Activated naive CD4-positive, alpha-beta T cell treated with anti-CD3 and anti-CD28 coated beads for 36 hours (primary cell): ENCODE measurements at regions not wholly inside any gene's neighbourhood (a gene's known extent, or its start where the extent isn't known, plus 50 kb on each side); places are given as distances from the start of the nearest gene placed in this dataset.

Source experiments
- CTCF ChIA-PET: fragments of 350-600 bp; sonication (Branson Sonifier 250); formaldehyde crosslinking; loops from one replicate; lab custom pipeline; 2021; ENCODE audit warnings: antibody characterized with exemption; lab: Charles Lee
- DNase-seq: peaks from one replicate; pipeline ENCODE4 v3.0.0-alpha.2; 2020
- H3K27ac Mint-ChIP-seq: one replicate; pipeline ENCODE4 v1.8.0; 2021; ENCODE audit warnings: mild to moderate bottlenecking, mixed read lengths
- H3K27me3 Mint-ChIP-seq: one replicate; pipeline ENCODE4 v1.8.0; 2021; ENCODE audit warnings: low read depth, mixed read lengths
- H3K36me3 Mint-ChIP-seq: one replicate; pipeline ENCODE4 v1.8.0; 2021; ENCODE audit warnings: low read depth, mixed read lengths
- H3K4me1 Mint-ChIP-seq: one replicate; pipeline ENCODE4 v1.8.0; 2021; ENCODE audit warnings: low read depth, mixed read lengths
- H3K4me3 Mint-ChIP-seq: one replicate; pipeline ENCODE4 v1.8.0; 2021; ENCODE audit warnings: mild to moderate bottlenecking, moderate library complexity, mixed read lengths
- H3K9me3 Mint-ChIP-seq: one replicate; pipeline ENCODE4 v1.8.0; 2021; ENCODE audit warnings: mixed read lengths
- intact Hi-C: fragments of 100-400 bp; cut with micrococcal nuclease; formaldehyde crosslinking; loops from one replicate; pipeline ENCODE4 v1.15.1; 2023

GRCh38 chr13:73406454-73406853, 347.6 kb downstream of the KLF5 start:
- Mint-ChIP-seq H3K4me1 (no peaks in the 10 kb centered on the region), H3K9me3 (no peaks in the 10 kb centered on the region), H3K4me3 (no peak overlapping the region), H3K27ac (no peak overlapping the region), H3K36me3 (no peaks in the 10 kb centered on the region), H3K27me3 (no peaks in the 10 kb centered on the region)
- intact Hi-C loops, result no loop called here
- DNase-seq, result no peak
- CTCF ChIA-PET, result no interaction called here

- intact Hi-C loops, result no loop called here
- CTCF ChIA-PET, result no interaction called here
- H3K4me3 Mint-ChIP-seq, result no peak overlapping the region
- H3K9me3 Mint-ChIP-seq, result no peaks in the 10 kb centered on the region
- no peaks in the 10 kb centered on the region for H3K4me1 Mint-ChIP-seq
- H3K36me3 Mint-ChIP-seq, result no peaks in the 10 kb centered on the region
- no peaks in the 10 kb centered on the region for H3K27me3 Mint-ChIP-seq
- no peak for DNase-seq
- no peak overlapping the region for H3K27ac Mint-ChIP-seq
Observed at GRCh38 chr13:73404581-73404980, 345.8 kb downstream of the KLF5 start.

GRCh38 chr13:73403355-73404120, 344.7 kb downstream of the KLF5 start:
- no peak overlapping the region for H3K27ac Mint-ChIP-seq
- DNase-seq, result no peak

GRCh38 chr13:73401769-73402168, 343.0 kb downstream of the KLF5 start:
- intact Hi-C loops, result no loop called here
- no peaks in the 10 kb centered on the region for H3K4me1 Mint-ChIP-seq

More at GRCh38 chr13:73403355-73404120, 344.7 kb downstream of the KLF5 start:
- H3K4me1 Mint-ChIP-seq, result no peaks in the 10 kb centered on the region
- H3K9me3 Mint-ChIP-seq, result no peaks in the 10 kb centered on the region
- H3K27me3 Mint-ChIP-seq, result no peaks in the 10 kb centered on the region
- CTCF ChIA-PET, result no interaction called here
- H3K4me3 Mint-ChIP-seq, result no peak overlapping the region
- intact Hi-C loops, result no loop called here
- H3K36me3 Mint-ChIP-seq, result no peaks in the 10 kb centered on the region

GRCh38 chr13:73399347-73400216, 340.8 kb downstream of the KLF5 start:
- DNase-seq, result no peak
- no peaks in the 10 kb centered on the region for H3K4me1 Mint-ChIP-seq
- no peak overlapping the region for H3K4me3 Mint-ChIP-seq
- no peaks in the 10 kb centered on the region for H3K36me3 Mint-ChIP-seq
- H3K9me3 Mint-ChIP-seq, result no peaks in the 10 kb centered on the region
- CTCF ChIA-PET, result no interaction called here
- no peak overlapping the region for H3K27ac Mint-ChIP-seq
- intact Hi-C loops, result no loop called here
- no peaks in the 10 kb centered on the region for H3K27me3 Mint-ChIP-seq

More at GRCh38 chr13:73401769-73402168, 343.0 kb downstream of the KLF5 start:
- DNase-seq, result no peak
- Mint-ChIP-seq H3K27ac (no peak overlapping the region), H3K9me3 (no peaks in the 10 kb centered on the region), H3K27me3 (no peaks in the 10 kb centered on the region), H3K4me3 (no peak overlapping the region), H3K36me3 (no peaks in the 10 kb centered on the region)
- CTCF ChIA-PET, result no interaction called here

- H3K9me3 Mint-ChIP-seq, result no peaks in the 10 kb centered on the region
- no peaks in the 10 kb centered on the region for H3K36me3 Mint-ChIP-seq
- intact Hi-C loops, result no loop called here
- H3K27me3 Mint-ChIP-seq, result no peaks in the 10 kb centered on the region
- H3K27ac Mint-ChIP-seq, result no peak overlapping the region
- no peaks in the 10 kb centered on the region for H3K4me1 Mint-ChIP-seq
- no peak for DNase-seq
- CTCF ChIA-PET, result no interaction called here
- no peak overlapping the region for H3K4me3 Mint-ChIP-seq
Observed at GRCh38 chr13:73397496-73398305, 338.9 kb downstream of the KLF5 start.

GRCh38 chr13:73394066-73394465, 335.3 kb downstream of the KLF5 start:
- Mint-ChIP-seq H3K9me3 (peaks cover 2% of the 10 kb centered on the region), H3K4me1 (no peaks in the 10 kb centered on the region), H3K4me3 (no peak overlapping the region), H3K27ac (no peak overlapping the region), H3K36me3 (no peaks in the 10 kb centered on the region), H3K27me3 (peaks cover 2% of the 10 kb centered on the region)
- CTCF ChIA-PET, result no interaction called here
- no peak for DNase-seq
- intact Hi-C loops, result no loop called here

- Mint-ChIP-seq H3K36me3 (no peaks in the 10 kb centered on the region), H3K9me3 (peaks cover 7% of the 10 kb centered on the region), H3K27me3 (peaks cover 2% of the 10 kb centered on the region), H3K4me1 (no peaks in the 10 kb centered on the region), H3K27ac (no peak overlapping the region), H3K4me3 (no peak overlapping the region)
- no peak for DNase-seq
- CTCF ChIA-PET, result interaction anchor here (0.6 kb wide), 1 partner anchor 171 kb away, joined by 6 read pairs; no protein-coding TSS in a partner anchor
- intact Hi-C loops, result no loop called here
Observed at GRCh38 chr13:73390100-73390499, 331.3 kb downstream of the KLF5 start.

- Mint-ChIP-seq H3K9me3 (peaks cover 7% of the 10 kb centered on the region), H3K27ac (no peak overlapping the region), H3K36me3 (no peaks in the 10 kb centered on the region), H3K4me1 (no peaks in the 10 kb centered on the region), H3K4me3 (no peak overlapping the region), H3K27me3 (peaks cover 2% of the 10 kb centered on the region)
- intact Hi-C loops, result no loop called here
- no peak for DNase-seq
- CTCF ChIA-PET, result interaction anchor here (0.8 kb wide), 1 partner anchor 28 kb away, joined by 3 read pairs; no protein-coding TSS in a partner anchor
Observed at GRCh38 chr13:73388586-73388985, 329.8 kb downstream of the KLF5 start.

GRCh38 chr13:73387318-73387717, 328.5 kb downstream of the KLF5 start:
- intact Hi-C loops, result no loop called here
- no peak for DNase-seq
- no peak overlapping the region for H3K4me3 Mint-ChIP-seq
- peaks cover 7% of the 10 kb centered on the region for H3K9me3 Mint-ChIP-seq
- CTCF ChIA-PET, result no interaction called here
- H3K4me1 Mint-ChIP-seq, result no peaks in the 10 kb centered on the region
- H3K27me3 Mint-ChIP-seq, result no peaks in the 10 kb centered on the region
- H3K27ac Mint-ChIP-seq, result no peak overlapping the region
- H3K36me3 Mint-ChIP-seq, result no peaks in the 10 kb centered on the region

GRCh38 chr13:73385848-73386247, 327.0 kb downstream of the KLF5 start:
- H3K36me3 Mint-ChIP-seq, result no peaks in the 10 kb centered on the region
- no peaks in the 10 kb centered on the region for H3K4me1 Mint-ChIP-seq
- H3K9me3 Mint-ChIP-seq, result peaks cover 7% of the 10 kb centered on the region
- no peak overlapping the region for H3K27ac Mint-ChIP-seq
- CTCF ChIA-PET, result no interaction called here
- no peak for DNase-seq
- H3K4me3 Mint-ChIP-seq, result no peak overlapping the region
- intact Hi-C loops, result no loop called here
- H3K27me3 Mint-ChIP-seq, result no peaks in the 10 kb centered on the region
